ENCODE measurements at regions not wholly inside any gene's neighbourhood (a gene's known extent, or its start where the extent isn't known, plus 50 kb on each side); places are given as distances from the start of the nearest gene placed in this dataset.

- TF ChIP-seq MAFK (IDR thresholded peaks at IDR 0.05; ENCODE audit: low read length) (no peak), XRCC5 (IDR thresholded peaks at IDR 0.05; ENCODE audit: low read depth, low read length) (no peak), POLR2A (conservative IDR thresholded peaks at IDR 0.05) (no peak), CTCF (IDR thresholded peaks at IDR 0.05 in 2 of 3, conservative IDR thresholded peaks at IDR 0.05 in 1 of 3; ENCODE audit: insufficient read depth in 2 of 3, low read depth in 1 of 3, low read length in 3 of 3) (no peak), MTA2 (IDR thresholded peaks at IDR 0.05; ENCODE audit: low read depth) (no peak)
These were observed 177.3 kb upstream of the ST6GAL2 start for GRCh38 chr2:107063228-107063627.

All from K562 (cell line).